B cell (primary cell): ENCODE measurements at regions not wholly inside any gene's neighbourhood (a gene's known extent, or its start where the extent isn't known, plus 50 kb on each side); places are given as distances from the start of the nearest gene placed in this dataset.

Source experiments
- ATAC-seq: fragments of 200-7000 bp; cut with Tn5 transposase; one replicate; pipeline ENCODE4 v1.10.0; 2021; ENCODE audit warnings: low read depth, mild to moderate bottlenecking, moderate number of reproducible peaks, moderate library complexity
- CTCF ChIA-PET: fragments of 350-600 bp; sonication (Branson Sonifier 250); formaldehyde crosslinking; loops from one replicate; lab custom pipeline; 2021; ENCODE audit warnings: antibody characterized with exemption, inconsistent platforms; lab: Charles Lee
- POLR2A ChIA-PET: fragments of 350-600 bp; sonication (Branson Sonifier 250); formaldehyde crosslinking; loops from one replicate; lab custom pipeline; 2021; ENCODE audit warnings: antibody characterized with exemption; lab: Charles Lee
- DNase-seq: peaks from one replicate; pipeline ENCODE4 v3.0.0; 2013
- H2AFZ ChIP-seq: 2 replicates; pipeline ENCODE4 v1.6.1; 2012; ENCODE audit warnings: mild to moderate bottlenecking, low read depth, low read length; ENCODE audit not compliant: insufficient read depth, poor library complexity, severe bottlenecking
- H3K27ac ChIP-seq, 2 donors: 1 replicate in 1 of 2; 2 replicates in 1 of 2; pipeline ENCODE4 v1.5.1; 2012 to 2013; ENCODE audit warnings: low read length in 2 of 2, mild to moderate bottlenecking in 2 of 2, moderate library complexity in 1 of 2
- H3K27me3 ChIP-seq, 4 experiments: fragments of 200-600 bp in 1 of 4; sonication (generic) in 1 of 4; replicated peaks in 1 of 4; 1 replicate in 2 of 4; 2 replicates in 2 of 4; pipeline versions ENCODE4 v1.6.1 to v1.7.0; 2013 to 2016; ENCODE audit warnings: low read length in 3 of 4, mild to moderate bottlenecking in 2 of 4, mixed read lengths in 1 of 4, moderate library complexity in 1 of 4; ENCODE audit not compliant: insufficient read depth in 4 of 4, control insufficient read depth in 3 of 4; ENCODE audit errors: control extremely low read depth in 1 of 4
- H3K36me3 ChIP-seq, 2 experiments: replicated peaks in 1 of 2; 1 replicate in 1 of 2; 2 replicates in 1 of 2; pipeline versions ENCODE4 v1.6.1 to v1.7.1; 2013; ENCODE audit warnings: low read length in 1 of 2; ENCODE audit not compliant: insufficient read depth in 2 of 2, control insufficient read depth in 1 of 2; ENCODE audit errors: control extremely low read depth in 1 of 2, extremely low read depth in 1 of 2
- H3K4me1 ChIP-seq, 2 donors: fragments of 200-600 bp in 1 of 2; sonication (generic) in 1 of 2; 1 replicate in 1 of 2; 2 replicates in 1 of 2; pipeline versions ENCODE4 v1.5.1 to v1.6.1; 2013 to 2017; ENCODE audit warnings: low read length in 2 of 2; ENCODE audit not compliant: control insufficient read depth in 2 of 2, insufficient read depth in 2 of 2
- H3K4me2 ChIP-seq: replicated peaks from 2 replicates; pipeline ENCODE3; 2012; ENCODE audit warnings: mild to moderate bottlenecking, low read depth, low read length; ENCODE audit not compliant: poor library complexity, severe bottlenecking
- H3K4me3 ChIP-seq, 5 experiments: fragments of 200-600 bp in 1 of 5; sonication (generic) in 1 of 5; 1 replicate in 3 of 5; 2 replicates in 2 of 5; pipeline versions ENCODE4 v1.5.1 to v1.7.0; 2011 to 2016; ENCODE audit warnings: low read length in 4 of 5, mild to moderate bottlenecking in 4 of 5, low read depth in 2 of 5, control low read depth in 1 of 5, moderate library complexity in 1 of 5; ENCODE audit not compliant: insufficient read depth in 1 of 5; ENCODE audit errors: control extremely low read depth in 1 of 5, extremely low read depth in 1 of 5
- H3K79me2 ChIP-seq: fragments of 200-600 bp; sonication (generic); one replicate; pipeline ENCODE4 v1.6.0; 2016; ENCODE audit warnings: low read length; ENCODE audit not compliant: control insufficient read depth, insufficient read depth
- H3K9ac ChIP-seq: fragments of 200-600 bp; sonication (generic); 2 replicates; pipeline ENCODE4 v1.6.1; 2017; ENCODE audit warnings: mild to moderate bottlenecking, low read length, moderate library complexity
- H3K9me3 ChIP-seq, 3 donors: one replicate each; pipeline versions ENCODE4 v1.6.1 to v1.7.1; 2013; ENCODE audit warnings: low read length in 2 of 3; ENCODE audit not compliant: control insufficient read depth in 2 of 3, insufficient read depth in 1 of 3; ENCODE audit errors: control extremely low read depth in 1 of 3
- H4K20me1 ChIP-seq: 2 replicates; pipeline ENCODE4 v1.6.0; 2012; ENCODE audit warnings: mild to moderate bottlenecking, low read length; ENCODE audit not compliant: insufficient read depth, control insufficient read depth, poor library complexity, severe bottlenecking
- H3K27ac Mint-ChIP-seq: one replicate; pipeline ENCODE4 v1.8.0; 2021; ENCODE audit warnings: mixed read lengths
- H3K27me3 Mint-ChIP-seq: one replicate; pipeline ENCODE4 v1.8.0; 2021; ENCODE audit warnings: mixed read lengths
- H3K4me1 Mint-ChIP-seq: one replicate; pipeline ENCODE4 v1.8.0; 2021; ENCODE audit warnings: mixed read lengths
- H3K4me3 Mint-ChIP-seq: one replicate; pipeline ENCODE4 v1.8.0; 2021; ENCODE audit warnings: mixed read lengths
- H3K9me3 Mint-ChIP-seq: one replicate; pipeline ENCODE4 v1.8.0; 2022; ENCODE audit warnings: mixed read lengths; ENCODE audit not compliant: insufficient read depth
- EZH2 ChIP-seq: IDR thresholded peaks from 2 replicates; pipeline ENCODE4 v1.6.1; 2012; ENCODE audit warnings: borderline replicate concordance, low read depth, mild to moderate bottlenecking, moderate library complexity, low read length; ENCODE audit not compliant: insufficient read depth, poor library complexity, severe bottlenecking
- WGBS: methylation state at CpG from one replicate; pipeline ENCODE4 v1.1.5; 2013; ENCODE audit warnings: missing lambda C conversion rate; ENCODE audit not compliant: insufficient coverage; 5-methylcytosine and 5-hydroxymethylcytosine counted together
- intact Hi-C: fragments of 100-400 bp; cut with micrococcal nuclease; formaldehyde crosslinking; loops from one replicate; pipeline ENCODE4 v1.10.0; 2022
- TF ChIP-seq, protein P1 (sequence below): fragments of 200-600 bp; IDR thresholded peaks from one replicate; pipeline ENCODE4 v1.8.0; 2022; ENCODE audit warnings: antibody characterized with exemption, mild to moderate bottlenecking

DNA sequence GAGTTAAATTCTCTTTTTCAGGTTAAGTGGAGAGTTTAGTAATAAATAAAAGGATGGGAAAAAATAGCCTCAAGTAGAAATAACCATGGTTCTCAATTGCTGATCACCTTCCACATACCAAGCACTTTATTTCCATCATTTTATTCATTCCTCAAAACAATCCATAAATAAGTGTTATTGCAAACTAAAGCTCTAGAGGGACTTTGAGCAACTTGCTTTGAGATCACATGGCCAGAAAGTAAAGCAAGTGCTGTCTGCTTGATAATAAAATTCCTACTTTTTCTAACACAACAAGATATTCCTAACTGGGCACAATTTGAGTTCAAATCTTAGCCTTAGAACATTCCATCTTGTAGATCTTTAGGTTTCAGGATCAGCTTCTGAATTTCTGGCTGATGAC lies 97.1 kb upstream of the C1orf87 start:
- no peaks in the 10 kb centered on the region for H3K4me1 ChIP-seq
- H3K4me3 Mint-ChIP-seq = no peak overlapping the region
- H3K36me3 ChIP-seq = no peaks in the 10 kb centered on the region
- no peaks in the 10 kb centered on the region for H3K27me3 ChIP-seq
- H3K4me3 ChIP-seq = no peak overlapping the region
- H3K27ac ChIP-seq = no peak overlapping the region
- no peak for ATAC-seq
- ChIA-PET POLR2A (no interaction called here), CTCF (interaction anchor here (0.6 kb wide), 1 partner anchor 243 kb away, joined by 3 read pairs; no protein-coding TSS in a partner anchor)
- no peak for DNase-seq
- no peak overlapping the region for H3K27ac Mint-ChIP-seq
- H2AFZ ChIP-seq = no peak overlapping the region
- H3K27me3 Mint-ChIP-seq = no peaks in the 10 kb centered on the region
- H3K9ac ChIP-seq = no peak overlapping the region
- H4K20me1 ChIP-seq = no peaks in the 10 kb centered on the region
- H3K4me1 Mint-ChIP-seq = no peaks in the 10 kb centered on the region
- H3K9me3 ChIP-seq = no peaks in the 10 kb centered on the region
- no peaks in the 10 kb centered on the region for H3K9me3 Mint-ChIP-seq
- no peak overlapping the region for H3K4me2 ChIP-seq
- intact Hi-C loops = no loop called here
- TF ChIP-seq, protein P1, sequence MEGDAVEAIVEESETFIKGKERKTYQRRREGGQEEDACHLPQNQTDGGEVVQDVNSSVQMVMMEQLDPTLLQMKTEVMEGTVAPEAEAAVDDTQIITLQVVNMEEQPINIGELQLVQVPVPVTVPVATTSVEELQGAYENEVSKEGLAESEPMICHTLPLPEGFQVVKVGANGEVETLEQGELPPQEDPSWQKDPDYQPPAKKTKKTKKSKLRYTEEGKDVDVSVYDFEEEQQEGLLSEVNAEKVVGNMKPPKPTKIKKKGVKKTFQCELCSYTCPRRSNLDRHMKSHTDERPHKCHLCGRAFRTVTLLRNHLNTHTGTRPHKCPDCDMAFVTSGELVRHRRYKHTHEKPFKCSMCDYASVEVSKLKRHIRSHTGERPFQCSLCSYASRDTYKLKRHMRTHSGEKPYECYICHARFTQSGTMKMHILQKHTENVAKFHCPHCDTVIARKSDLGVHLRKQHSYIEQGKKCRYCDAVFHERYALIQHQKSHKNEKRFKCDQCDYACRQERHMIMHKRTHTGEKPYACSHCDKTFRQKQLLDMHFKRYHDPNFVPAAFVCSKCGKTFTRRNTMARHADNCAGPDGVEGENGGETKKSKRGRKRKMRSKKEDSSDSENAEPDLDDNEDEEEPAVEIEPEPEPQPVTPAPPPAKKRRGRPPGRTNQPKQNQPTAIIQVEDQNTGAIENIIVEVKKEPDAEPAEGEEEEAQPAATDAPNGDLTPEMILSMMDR = no peak
- no peak for TF ChIP-seq EZH2
- H3K79me2 ChIP-seq = no peaks in the 10 kb centered on the region

DNA sequence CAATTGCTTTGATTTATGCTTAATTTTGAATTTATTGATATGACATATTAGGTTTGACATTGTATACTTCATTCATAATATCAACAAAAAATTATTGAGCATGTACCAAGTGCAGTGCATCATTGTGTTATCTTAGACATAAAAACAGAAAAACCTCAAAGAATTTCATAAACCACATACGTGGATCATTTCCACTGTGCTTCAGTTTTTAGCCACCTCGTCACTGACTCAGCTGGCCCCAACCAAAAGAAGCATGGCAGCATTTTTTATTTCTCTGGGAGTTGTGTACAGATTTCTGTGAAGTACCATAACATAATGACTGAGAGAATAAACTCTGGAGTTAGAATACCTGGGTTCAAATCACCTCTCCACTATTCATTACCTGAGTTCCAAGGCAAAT lies 95.6 kb upstream of the C1orf87 start:
- Mint-ChIP-seq H3K4me1 (no peaks in the 10 kb centered on the region), H3K9me3 (no peaks in the 10 kb centered on the region), H3K4me3 (no peak overlapping the region), H3K27ac (no peak overlapping the region), H3K27me3 (no peaks in the 10 kb centered on the region)
- Histone ChIP-seq H3K27ac (no peak overlapping the region), H3K4me2 (no peak overlapping the region), H4K20me1 (no peaks in the 10 kb centered on the region), H3K4me3 (no peak overlapping the region), H3K79me2 (no peaks in the 10 kb centered on the region), H3K27me3 (no peaks in the 10 kb centered on the region), H3K9me3 (no peaks in the 10 kb centered on the region), H3K36me3 (no peaks in the 10 kb centered on the region), H3K4me1 (no peaks in the 10 kb centered on the region), H3K9ac (no peak overlapping the region), H2AFZ (no peak overlapping the region)
- TF ChIP-seq, protein P1 = no peak
- TF ChIP-seq EZH2 = no peak
- ChIA-PET POLR2A (no interaction called here), CTCF (no interaction called here)
- intact Hi-C loops = no loop called here
- DNase-seq = no peak
- WGBS = no CpG with 5 or more reads among the region's 2 CpGs
- no peak for ATAC-seq
